Naive thymus-derived CD8-positive, alpha-beta T cell (primary cell): ENCODE measurements at regions not wholly inside any gene's neighbourhood (a gene's known extent, or its start where the extent isn't known, plus 50 kb on each side); places are given as distances from the start of the nearest gene placed in this dataset.

Experiments
- ATAC-seq, 2 donors: fragments of 150-1000 bp; cut with Tn5 transposase in 1 of 2; sonication (Bioruptor Pico), chemical (Tn5 transposase) in 1 of 2; 1 replicate in 1 of 2; 2 replicates in 1 of 2; pipeline ENCODE4 v1.10.0; 2021; ENCODE audit warnings: mild to moderate bottlenecking in 2 of 2, moderate library complexity in 2 of 2
- POLR2A ChIA-PET: fragments of 350-600 bp; sonication (Branson Sonifier 250); formaldehyde crosslinking; loops from one replicate; lab custom pipeline; 2021; ENCODE audit warnings: antibody characterized with exemption; lab: Charles Lee
- DNase-seq, 10 donors: peaks; one replicate each; pipeline versions ENCODE4 v3.0.0 to v3.0.0-alpha.2; 2020 to 2022
- H3K27ac Mint-ChIP-seq, 10 donors: one replicate each; pipeline ENCODE4 v1.8.0; 2020 to 2022; ENCODE audit warnings: mild to moderate bottlenecking in 10 of 10, mixed read lengths in 10 of 10, moderate library complexity in 4 of 10, inconsistent platforms in 1 of 10
- H3K27me3 Mint-ChIP-seq, 5 donors: one replicate each; pipeline ENCODE4 v1.8.0; 2021 to 2022; ENCODE audit warnings: mixed read lengths in 5 of 5
- H3K36me3 Mint-ChIP-seq, 3 donors: one replicate each; pipeline ENCODE4 v1.8.0; 2020 to 2022; ENCODE audit warnings: mixed read lengths in 3 of 3, mild to moderate bottlenecking in 2 of 3, inconsistent platforms in 1 of 3
- H3K4me1 Mint-ChIP-seq, 4 donors: one replicate each; pipeline ENCODE4 v1.8.0; 2021 to 2022; ENCODE audit warnings: mixed read lengths in 4 of 4
- H3K4me3 Mint-ChIP-seq, 10 donors: one replicate each; pipeline ENCODE4 v1.8.0; 2020 to 2022; ENCODE audit warnings: mild to moderate bottlenecking in 10 of 10, mixed read lengths in 10 of 10, moderate library complexity in 6 of 10, inconsistent platforms in 1 of 10
- H3K9me3 Mint-ChIP-seq, 9 donors: one replicate each; pipeline ENCODE4 v1.8.0; 2020 to 2022; ENCODE audit warnings: mixed read lengths in 9 of 9, mild to moderate bottlenecking in 3 of 9, inconsistent platforms in 1 of 9, moderate library complexity in 1 of 9

DNA sequence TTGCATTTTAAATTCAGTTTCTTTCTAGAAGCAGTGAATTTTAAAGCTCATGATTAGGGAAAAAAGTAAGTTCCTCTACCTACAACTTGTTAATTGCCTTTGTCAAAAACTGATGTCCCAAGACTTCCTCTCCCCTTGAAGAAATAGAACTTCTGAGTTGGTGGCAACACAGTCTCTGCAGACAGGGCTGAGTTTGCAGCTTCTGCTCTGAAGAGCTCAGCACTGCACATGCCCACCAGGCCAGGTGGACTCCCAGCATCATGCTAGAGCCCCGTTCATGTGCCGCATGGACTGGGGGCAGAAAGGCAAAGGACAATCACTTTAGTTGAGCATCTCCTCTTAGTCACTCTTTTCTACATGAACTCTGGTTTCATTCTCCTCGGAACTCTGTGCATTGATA is 620.1 kb downstream of the VRK1 start:
- POLR2A ChIA-PET, result interaction anchor here (0.7 kb wide), 2 partner anchors 18 to 1787 kb away, joined by 3 to 5 read pairs; no protein-coding TSS in a partner anchor
- Mint-ChIP-seq H3K4me3 (no peak overlapping the region), H3K9me3 (no peaks in the 10 kb centered on the region), H3K27ac (peak overlapping the region in 1 of 10 donors; percentile 62), H3K36me3 (no peaks in the 10 kb centered on the region), H3K4me1 (peaks cover 0 to 2% (median 1%) of the 10 kb centered on the region in 4 donors), H3K27me3 (peaks cover 0 to 11% (median 10%) of the 10 kb centered on the region in 5 donors)
- ATAC-seq (no peak), DNase-seq (no peak)

DNA sequence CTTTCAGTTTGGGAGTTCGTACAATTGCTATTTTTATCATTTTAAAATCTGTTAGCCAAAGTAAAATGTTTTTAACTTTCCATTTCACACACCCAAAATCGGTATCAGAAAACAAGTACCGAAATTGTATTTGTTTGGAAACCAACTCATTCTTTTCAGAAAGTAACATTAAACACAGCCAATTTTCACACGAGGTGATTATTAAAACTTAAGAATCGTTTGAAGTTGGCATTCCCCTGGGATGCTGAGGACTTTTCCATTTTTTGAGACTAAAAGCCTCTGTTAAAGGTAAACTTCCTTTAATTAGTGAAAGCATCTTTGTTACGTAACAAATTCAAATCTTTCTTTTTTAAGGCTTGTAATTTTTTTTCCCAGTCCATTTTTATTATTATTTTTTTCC is 623.0 kb downstream of the VRK1 start:
- DNase-seq (no peak), ATAC-seq (no peak)
- POLR2A ChIA-PET, result no interaction called here
- Mint-ChIP-seq H3K27ac (no peak overlapping the region), H3K36me3 (no peaks in the 10 kb centered on the region), H3K4me1 (peaks cover 0 to 2% (median 1%) of the 10 kb centered on the region in 4 donors), H3K9me3 (no peaks in the 10 kb centered on the region), H3K27me3 (peaks cover 0 to 11% (median 0%) of the 10 kb centered on the region in 5 donors), H3K4me3 (no peak overlapping the region)

DNA sequence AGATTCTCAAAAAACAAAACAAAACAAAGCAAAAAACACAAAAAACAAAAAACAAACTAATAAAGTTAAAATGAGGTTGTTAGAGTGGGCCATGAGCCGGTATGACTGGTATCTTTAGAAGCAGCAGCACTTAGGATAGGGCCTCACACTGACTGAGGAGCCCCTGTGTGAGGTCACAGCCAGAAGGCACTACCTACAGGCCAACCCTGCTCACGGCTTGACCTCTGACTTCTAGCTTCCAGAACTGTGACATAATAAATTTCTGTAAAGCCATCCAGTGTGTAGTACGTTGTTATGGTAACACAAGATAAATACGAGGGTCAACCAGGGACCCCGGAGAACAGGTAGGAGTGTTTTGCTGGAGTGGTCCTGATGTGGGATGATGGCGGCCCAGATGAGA is 629.6 kb downstream of the VRK1 start:
- Mint-ChIP-seq H3K4me3 (no peak overlapping the region), H3K27ac (no peak overlapping the region), H3K27me3 (no peaks in the 10 kb centered on the region), H3K9me3 (no peaks in the 10 kb centered on the region), H3K36me3 (no peaks in the 10 kb centered on the region), H3K4me1 (peaks cover 0 to 3% (median 0%) of the 10 kb centered on the region in 4 donors)
- DNase-seq (no peak), ATAC-seq (no peak)
- POLR2A ChIA-PET, result no interaction called here

DNA sequence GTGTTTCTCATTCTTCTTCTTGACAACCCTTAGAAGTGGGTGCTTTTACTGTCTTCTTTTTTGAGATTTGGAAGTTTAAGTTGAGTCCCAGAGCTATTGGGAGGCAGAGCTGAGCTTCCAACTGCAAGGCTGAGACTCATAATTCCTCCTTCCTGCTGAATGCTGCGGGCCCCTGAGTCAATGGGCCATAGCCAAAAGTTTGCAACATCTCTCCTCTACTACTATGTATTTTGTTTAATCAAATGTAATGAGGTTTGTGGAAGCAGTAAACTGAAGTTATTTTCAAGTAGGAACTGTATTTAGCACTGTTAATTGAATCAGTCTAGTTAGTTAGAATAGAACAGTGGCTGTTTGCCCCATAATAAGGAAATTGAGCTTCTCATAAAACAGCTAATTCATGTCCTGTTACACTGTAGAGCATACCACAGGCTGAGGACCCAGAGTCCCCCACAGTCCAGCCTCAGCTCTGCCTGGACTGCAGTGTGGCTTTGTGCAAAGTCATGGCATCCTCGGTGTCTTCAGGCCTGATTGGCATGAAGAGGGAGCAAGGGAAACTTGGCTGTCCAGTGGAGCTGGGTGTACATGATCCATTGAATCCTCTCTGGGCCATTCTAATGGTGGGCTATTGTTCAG is 631.7 kb downstream of the VRK1 start:
- Mint-ChIP-seq H3K9me3 (no peaks in the 10 kb centered on the region), H3K36me3 (no peaks in the 10 kb centered on the region), H3K4me1 (peaks cover 0 to 9% (median 3%) of the 10 kb centered on the region in 4 donors), H3K27ac (no peak overlapping the region), H3K27me3 (no peaks in the 10 kb centered on the region), H3K4me3 (no peak overlapping the region)
- no peak for ATAC-seq
- DNase-seq, result no peak
- POLR2A ChIA-PET, result no interaction called here

DNA sequence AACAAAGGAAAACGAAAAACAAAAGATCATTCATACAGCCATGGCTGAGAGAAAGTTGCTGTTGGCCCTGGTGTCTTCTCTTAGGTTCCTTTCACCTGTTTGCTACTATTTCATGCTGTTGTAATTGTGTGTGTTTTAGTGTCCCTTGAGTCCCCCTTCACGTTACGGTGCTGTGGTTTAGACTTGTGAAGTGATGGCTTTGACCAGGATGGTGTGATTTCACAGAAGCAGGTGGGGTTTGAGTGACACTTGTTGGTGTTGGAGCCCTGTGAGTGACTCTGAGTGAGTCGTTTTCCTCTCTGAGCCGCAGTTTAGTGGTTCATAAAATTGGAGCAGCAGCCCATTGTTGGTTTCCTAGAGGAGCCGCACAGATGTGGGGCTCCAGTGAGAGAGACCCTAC is 635.4 kb downstream of the VRK1 start:
- Mint-ChIP-seq H3K4me1 (peaks cover 0 to 9% (median 1%) of the 10 kb centered on the region in 4 donors), H3K4me3 (no peak overlapping the region), H3K36me3 (no peaks in the 10 kb centered on the region), H3K27ac (peak overlapping the region in 1 of 10 donors; percentile 48), H3K27me3 (no peaks in the 10 kb centered on the region), H3K9me3 (peaks cover 0 to 3% (median 0%) of the 10 kb centered on the region in 9 donors)
- ATAC-seq, result no peak
- POLR2A ChIA-PET, result interaction anchor here (0.7 kb wide), 2 partner anchors 53 to 105 kb away, joined by 3 to 4 read pairs; no protein-coding TSS in a partner anchor
- no peak for DNase-seq

DNA sequence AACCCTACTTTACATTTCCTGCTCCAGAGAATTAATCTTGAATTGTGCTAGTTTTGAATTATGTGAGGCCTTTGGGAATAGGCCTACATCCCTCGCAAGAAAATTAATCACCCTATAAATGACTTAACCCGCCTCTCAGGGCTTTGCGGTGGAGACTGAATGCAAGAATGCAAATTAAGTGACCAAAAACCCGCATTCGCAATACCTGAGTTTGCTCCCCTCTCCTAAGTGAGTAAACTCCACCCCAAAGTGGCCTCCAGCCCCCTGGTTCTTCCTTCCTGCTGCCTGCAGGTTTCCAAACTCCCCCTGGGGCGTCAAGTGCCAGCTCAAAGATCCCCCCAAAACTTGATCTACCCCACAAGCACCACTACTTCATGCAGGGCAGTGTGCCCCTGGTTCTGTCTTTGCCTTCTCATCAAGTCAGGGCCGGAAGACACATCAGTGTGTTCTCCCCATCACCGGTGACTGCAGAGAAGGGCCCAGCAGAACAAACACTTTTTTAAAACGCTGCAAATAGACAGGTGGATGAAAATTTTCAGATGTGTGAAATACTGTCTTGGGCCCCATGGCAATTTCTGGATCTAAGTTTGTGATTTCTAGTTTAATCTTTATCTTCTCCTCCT is 644.7 kb downstream of the VRK1 start:
- DNase-seq (peak in 2 of 10 donors; percentile 31 to 34), ATAC-seq (peak; percentile 56 to 62)
- POLR2A ChIA-PET, result no interaction called here
- Mint-ChIP-seq H3K4me3 (peak overlapping the region in 4 of 10 donors; percentile 11 to 47 (median 23)), H3K36me3 (no peaks in the 10 kb centered on the region), H3K4me1 (peaks cover 9 to 32% (median 21%) of the 10 kb centered on the region in 4 donors), H3K27ac (peak overlapping the region; percentile 61 to 92 (median 83)), H3K9me3 (peaks cover 0 to 5% (median 0%) of the 10 kb centered on the region in 9 donors), H3K27me3 (no peaks in the 10 kb centered on the region)

DNA sequence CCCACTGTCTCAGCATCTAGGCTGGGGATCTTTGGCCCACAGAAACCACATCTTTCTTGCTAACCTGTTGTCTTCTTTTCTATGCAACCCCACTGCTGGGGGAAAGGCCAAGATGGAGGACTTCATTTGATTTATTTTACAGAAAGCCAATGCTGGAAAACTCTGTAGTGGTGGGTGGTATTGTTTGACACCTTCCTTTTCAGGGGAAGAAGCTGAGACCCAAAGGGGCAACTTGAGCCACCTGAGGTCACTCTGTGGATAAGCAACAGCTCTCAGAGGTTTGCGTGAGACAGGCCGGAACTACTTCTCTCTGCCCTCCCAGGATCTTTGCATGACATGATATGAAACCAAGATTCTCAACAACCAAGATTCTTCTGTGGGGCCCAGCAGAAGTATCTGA is 645.2 kb downstream of the VRK1 start:
- no peaks in the 10 kb centered on the region for H3K36me3 Mint-ChIP-seq
- H3K27me3 Mint-ChIP-seq, result no peaks in the 10 kb centered on the region
- H3K9me3 Mint-ChIP-seq, result peaks cover 0 to 4% (median 0%) of the 10 kb centered on the region in 9 donors
- H3K4me3 Mint-ChIP-seq, result peak overlapping the region in 3 of 10 donors; percentile 11 to 47 (median 30)
- POLR2A ChIA-PET, result interaction anchor here (0.7 kb wide), 2 partner anchors 10 to 740 kb away, joined by 3 to 6 read pairs; no protein-coding TSS in a partner anchor
- peaks cover 9 to 36% (median 21%) of the 10 kb centered on the region in 4 donors for H3K4me1 Mint-ChIP-seq
- DNase-seq, result no peak
- H3K27ac Mint-ChIP-seq, result peak overlapping the region; percentile 61 to 92 (median 83)
- ATAC-seq, result peak; percentile 75 to 88

DNA sequence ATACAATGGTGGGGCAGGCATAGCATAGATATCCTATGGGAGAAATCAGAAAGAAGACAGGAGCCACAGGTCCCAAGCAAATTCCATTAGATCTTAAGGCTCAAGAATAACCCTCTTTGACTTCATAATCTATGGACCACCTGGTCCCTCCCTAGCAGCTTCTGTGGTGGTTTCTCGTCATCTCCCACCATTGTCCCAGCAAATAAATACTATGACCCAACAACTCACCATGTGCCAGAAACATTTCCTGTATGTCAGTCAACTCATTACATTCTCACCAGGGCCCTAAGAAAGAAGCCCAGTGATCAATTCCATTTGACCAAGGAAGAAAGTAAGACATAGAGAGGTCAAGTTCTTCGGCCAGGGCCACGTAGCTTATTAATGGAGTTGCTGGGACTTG is 646.2 kb downstream of the VRK1 start:
- Mint-ChIP-seq H3K4me1 (peaks cover 9 to 36% (median 21%) of the 10 kb centered on the region in 4 donors), H3K4me3 (no peak overlapping the region), H3K36me3 (no peaks in the 10 kb centered on the region), H3K9me3 (no peaks in the 10 kb centered on the region), H3K27ac (peak overlapping the region in 3 of 10 donors; percentile 64 to 89 (median 65)), H3K27me3 (no peaks in the 10 kb centered on the region)
- DNase-seq (no peak), ATAC-seq (no peak)
- POLR2A ChIA-PET, result interaction anchor here (0.6 to 1.4 kb wide), 4 partner anchors 8 to 1822 kb away, joined by 3 to 5 read pairs (median 4); no protein-coding TSS in a partner anchor

DNA sequence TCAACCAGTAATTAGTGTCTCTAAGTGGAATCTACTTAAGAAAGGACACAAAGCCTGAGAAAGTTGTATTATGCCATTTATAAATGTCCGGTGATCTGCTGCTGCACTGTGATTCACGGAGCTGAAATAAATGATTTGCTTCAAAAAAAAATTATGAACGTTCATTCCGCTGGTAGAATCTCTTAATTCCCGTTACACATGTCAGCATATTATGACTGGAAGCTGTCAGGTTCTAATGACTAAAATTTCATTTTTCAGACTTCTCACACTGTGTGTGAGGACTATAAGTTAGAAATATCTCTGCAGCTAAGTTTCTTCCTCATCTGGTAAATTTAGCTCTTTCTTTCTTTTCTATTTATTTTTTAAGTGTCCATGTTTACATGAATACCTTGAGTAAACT is 647.1 kb downstream of the VRK1 start:
- H3K36me3 Mint-ChIP-seq, result no peaks in the 10 kb centered on the region
- no peaks in the 10 kb centered on the region for H3K9me3 Mint-ChIP-seq
- H3K4me1 Mint-ChIP-seq, result peaks cover 9 to 30% (median 20%) of the 10 kb centered on the region in 4 donors
- POLR2A ChIA-PET, result interaction anchor here (1.4 kb wide), 1 partner anchor 16 kb away, joined by 3 read pairs; no protein-coding TSS in a partner anchor
- no peaks in the 10 kb centered on the region for H3K27me3 Mint-ChIP-seq
- no peak overlapping the region for H3K4me3 Mint-ChIP-seq
- ATAC-seq, result no peak
- DNase-seq, result no peak
- H3K27ac Mint-ChIP-seq, result no peak overlapping the region

DNA sequence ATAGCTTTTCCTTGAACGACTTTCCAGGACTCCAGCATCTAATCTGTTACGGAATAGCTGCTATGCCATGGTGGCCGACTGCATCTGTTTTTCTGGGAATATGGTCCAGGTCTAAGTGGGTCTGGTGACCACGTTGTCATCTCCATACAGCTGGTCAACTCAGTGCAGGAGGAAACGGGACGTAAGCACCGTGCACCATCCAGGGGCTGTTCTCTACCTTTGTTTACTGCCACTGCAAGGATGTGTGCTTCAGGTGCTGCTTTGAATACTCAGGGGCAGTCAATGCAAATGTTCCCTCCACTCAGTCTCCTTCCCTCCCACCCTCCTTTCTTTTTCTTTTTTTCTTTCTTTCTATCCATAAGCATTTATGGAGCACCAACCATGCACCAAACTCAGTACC is 648.2 kb downstream of the VRK1 start:
- peaks cover 9 to 26% (median 14%) of the 10 kb centered on the region in 4 donors for H3K4me1 Mint-ChIP-seq
- H3K27me3 Mint-ChIP-seq, result no peaks in the 10 kb centered on the region
- no peaks in the 10 kb centered on the region for H3K9me3 Mint-ChIP-seq
- H3K4me3 Mint-ChIP-seq, result no peak overlapping the region
- no peaks in the 10 kb centered on the region for H3K36me3 Mint-ChIP-seq
- POLR2A ChIA-PET, result no interaction called here
- DNase-seq, result no peak
- H3K27ac Mint-ChIP-seq, result peak overlapping the region in 2 of 10 donors; percentile 23 to 27
- no peak for ATAC-seq

DNA sequence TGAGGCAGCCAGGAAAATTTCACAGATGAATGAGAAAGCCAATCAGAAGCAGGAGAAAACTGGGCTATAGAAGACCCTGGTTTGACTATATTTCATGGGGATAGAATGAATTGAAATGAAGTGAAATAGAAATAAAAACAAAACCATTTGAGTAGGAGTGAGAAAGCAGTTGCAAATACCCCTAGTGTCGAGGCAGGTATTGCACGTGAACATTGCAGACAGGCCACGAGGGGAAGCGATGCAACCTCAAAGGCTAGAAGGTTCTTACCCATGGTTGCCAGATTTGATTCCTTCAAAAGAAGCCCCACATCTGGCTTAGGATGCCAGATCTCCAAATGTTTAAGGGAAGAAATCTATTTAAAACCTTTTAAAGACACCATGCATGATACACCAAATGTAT is 648.9 kb downstream of the VRK1 start:
- H3K9me3 Mint-ChIP-seq, result no peaks in the 10 kb centered on the region
- H3K4me1 Mint-ChIP-seq, result peaks cover 9 to 25% (median 14%) of the 10 kb centered on the region in 4 donors
- POLR2A ChIA-PET, result no interaction called here
- DNase-seq (no peak), ATAC-seq (peak in 1 of 2 donors; percentile 48)
- peak overlapping the region in 1 of 10 donors; percentile 27 for H3K27ac Mint-ChIP-seq
- H3K36me3 Mint-ChIP-seq, result no peaks in the 10 kb centered on the region
- no peak overlapping the region for H3K4me3 Mint-ChIP-seq
- no peaks in the 10 kb centered on the region for H3K27me3 Mint-ChIP-seq

DNA sequence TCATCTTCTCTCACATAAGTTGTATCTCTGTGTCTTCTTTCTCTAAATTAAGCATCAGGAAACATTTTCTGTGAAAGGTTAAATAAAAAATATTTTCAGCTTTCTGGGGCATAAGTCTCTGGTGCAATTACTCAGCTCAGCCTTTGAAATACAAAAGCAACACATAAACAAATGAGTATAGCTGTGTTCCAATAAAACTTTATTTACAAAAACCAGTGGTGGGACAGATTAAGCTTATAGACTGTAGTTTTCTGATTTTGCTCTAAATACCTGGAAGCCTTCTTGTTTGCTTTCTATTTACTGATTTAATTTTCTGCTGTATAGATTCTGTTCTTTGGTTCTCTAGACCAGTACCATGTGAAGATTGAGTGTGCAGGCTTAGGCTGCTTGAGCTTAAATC is 655.1 kb downstream of the VRK1 start:
- no peak overlapping the region for H3K4me3 Mint-ChIP-seq
- ATAC-seq, result no peak
- POLR2A ChIA-PET, result interaction anchor here (0.5 to 0.6 kb wide), 2 partner anchors 10 to 150 kb away, joined by 3 read pairs; no protein-coding TSS in a partner anchor
- no peak for DNase-seq
- H3K9me3 Mint-ChIP-seq, result no peaks in the 10 kb centered on the region
- H3K27me3 Mint-ChIP-seq, result no peaks in the 10 kb centered on the region
- H3K4me1 Mint-ChIP-seq, result peaks cover 4 to 18% (median 9%) of the 10 kb centered on the region in 4 donors
- H3K27ac Mint-ChIP-seq, result no peak overlapping the region
- no peaks in the 10 kb centered on the region for H3K36me3 Mint-ChIP-seq

DNA sequence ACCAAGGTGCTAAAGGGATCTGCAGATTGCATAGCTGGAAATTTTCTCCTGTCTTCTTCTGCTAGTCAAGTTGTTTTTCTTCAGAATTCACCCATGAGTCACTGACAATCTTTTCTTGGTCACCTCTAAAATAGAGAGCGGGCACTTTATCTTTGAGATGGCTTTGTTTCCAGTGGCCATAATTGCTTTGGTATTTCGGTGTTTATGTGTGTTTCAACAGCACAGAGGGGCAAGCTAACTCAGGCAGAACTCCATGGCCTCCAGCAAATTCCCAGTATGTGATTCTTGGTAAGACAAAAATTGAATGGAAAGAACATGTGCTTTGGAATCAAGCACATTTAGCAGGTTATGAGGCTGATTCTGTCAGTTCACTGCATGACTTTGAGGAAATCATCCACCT is 656.8 kb downstream of the VRK1 start:
- no peaks in the 10 kb centered on the region for H3K9me3 Mint-ChIP-seq
- no peak overlapping the region for H3K4me3 Mint-ChIP-seq
- peaks cover 18 to 35% (median 23%) of the 10 kb centered on the region in 4 donors for H3K4me1 Mint-ChIP-seq
- no peaks in the 10 kb centered on the region for H3K36me3 Mint-ChIP-seq
- DNase-seq, result no peak
- no peak for ATAC-seq
- peak overlapping the region in 1 of 10 donors; percentile 26 for H3K27ac Mint-ChIP-seq
- H3K27me3 Mint-ChIP-seq, result no peaks in the 10 kb centered on the region
- POLR2A ChIA-PET, result no interaction called here
